ENCODE measurements at regions not wholly inside any gene's neighbourhood (a gene's known extent, or its start where the extent isn't known, plus 50 kb on each side); places are given as distances from the start of the nearest gene placed in this dataset.
"Not testable (repeated sequence)": the region's sequence is repeated elsewhere in the genome, so short reads cannot be mapped to it uniquely, and the experiment has no call there.

- no peak for DNase-seq
Measured at GRCh38 chr1:78715181-78715661, 65.6 kb downstream of the IFI44 start.

- no peak for DNase-seq
Measured at GRCh38 chr1:78716186-78716585, 66.6 kb downstream of the IFI44 start.

DNA sequence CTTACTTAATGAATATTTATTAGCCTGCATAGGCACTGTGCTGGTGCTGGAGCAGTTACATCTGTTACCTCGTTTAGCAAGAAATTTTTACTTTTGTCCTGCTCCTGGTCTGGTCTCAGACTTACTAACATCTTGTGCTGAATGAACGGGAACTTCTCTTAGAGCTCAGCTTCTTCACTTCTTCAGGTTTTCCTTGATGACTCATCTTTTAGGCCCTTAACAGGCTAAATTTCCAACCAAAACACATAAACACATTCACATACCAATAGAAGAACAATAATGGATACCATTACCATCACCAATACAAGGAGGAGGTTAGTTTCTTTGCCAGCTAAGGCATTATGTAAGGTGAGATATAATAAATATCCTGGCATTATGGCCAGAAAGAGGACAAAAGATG lies 68.9 kb downstream of the IFI44 start:
- DNase-seq = no peak

GRCh38 chr1:78721136-78721535 lies 71.5 kb downstream of the IFI44 start:
- DNase-seq = no peak

- DNase-seq = no peak
Measured at GRCh38 chr1:78722105-78722504, 72.5 kb downstream of the IFI44 start.

- no peak for DNase-seq
Measured at GRCh38 chr1:78722521-78722920, 72.9 kb downstream of the IFI44 start.

- no peak for DNase-seq
Measured at GRCh38 chr1:78722947-78723346, 73.3 kb downstream of the IFI44 start.

- no peak for DNase-seq
Measured at GRCh38 chr1:78726686-78727085, 77.1 kb downstream of the IFI44 start.

- DNase-seq = no peak
Measured at GRCh38 chr1:78728359-78728758, 78.7 kb downstream of the IFI44 start.

DNA sequence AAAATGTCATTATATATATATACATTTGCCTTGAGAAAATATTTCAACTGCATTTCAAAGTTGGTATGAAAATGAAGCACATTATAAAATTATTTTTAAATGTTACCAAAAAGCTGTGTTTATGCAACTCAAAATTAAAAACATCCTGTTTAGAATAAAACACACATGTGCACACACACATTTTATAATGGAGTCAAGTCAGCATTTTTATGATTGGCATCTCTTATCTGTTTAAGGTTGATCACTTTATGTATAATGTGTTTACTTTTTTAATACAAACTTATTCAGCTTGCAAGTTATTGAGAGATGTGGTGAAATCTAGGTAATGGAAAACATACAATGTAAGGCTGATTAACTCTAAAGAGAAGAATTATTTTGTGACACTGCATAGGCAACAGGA lies 80.4 kb downstream of the IFI44 start:
- DNase-seq = no peak

GRCh38 chr1:78731674-78732073 lies 82.0 kb downstream of the IFI44 start:
- no peak for DNase-seq

- DNase-seq = no peak
Measured at GRCh38 chr1:78737241-78737640, 87.6 kb downstream of the IFI44 start.

DNA sequence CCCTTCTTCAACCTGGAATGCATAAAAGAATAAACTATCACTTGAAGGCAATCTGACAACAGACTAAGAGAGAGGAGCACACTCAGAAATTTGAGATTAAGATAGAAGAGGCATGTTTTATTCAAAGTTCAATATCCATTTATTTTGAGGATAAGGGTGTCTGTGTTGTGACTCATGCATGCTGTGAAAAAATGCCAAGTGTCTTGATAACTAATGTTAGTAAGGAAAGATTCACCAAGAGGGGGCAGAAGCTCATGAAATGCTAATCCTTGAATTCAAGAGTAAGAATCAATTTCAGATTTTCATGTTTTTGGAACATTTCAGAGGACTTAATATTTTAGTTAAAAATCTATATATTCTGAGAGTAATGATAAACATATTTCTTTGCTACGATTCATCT lies 94.0 kb downstream of the IFI44 start:
- no peak for DNase-seq

GRCh38 chr1:78745111-78745510 lies 95.5 kb downstream of the IFI44 start:
- no peak for DNase-seq

DNA sequence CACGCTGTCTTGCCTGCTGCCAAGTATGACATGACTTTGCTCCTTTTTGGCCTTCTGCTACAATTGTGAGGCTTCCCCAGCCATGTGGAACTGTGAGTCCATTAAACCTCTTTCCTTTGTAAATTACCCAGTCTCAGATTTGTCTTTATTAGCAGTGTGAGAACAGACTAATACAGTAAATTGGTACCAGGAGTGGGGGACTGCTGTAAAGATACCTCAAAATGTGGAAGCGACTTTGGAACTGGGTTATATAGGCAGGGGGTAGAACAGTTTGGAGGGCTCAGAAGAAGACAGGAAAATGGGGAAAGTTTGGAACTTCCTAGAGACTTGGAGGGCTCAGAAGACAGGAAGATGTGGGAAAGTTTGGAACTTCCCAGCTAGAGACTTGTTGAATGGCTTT lies 104.0 kb downstream of the IFI44 start:
- DNase-seq = not testable (repeated sequence)

DNA sequence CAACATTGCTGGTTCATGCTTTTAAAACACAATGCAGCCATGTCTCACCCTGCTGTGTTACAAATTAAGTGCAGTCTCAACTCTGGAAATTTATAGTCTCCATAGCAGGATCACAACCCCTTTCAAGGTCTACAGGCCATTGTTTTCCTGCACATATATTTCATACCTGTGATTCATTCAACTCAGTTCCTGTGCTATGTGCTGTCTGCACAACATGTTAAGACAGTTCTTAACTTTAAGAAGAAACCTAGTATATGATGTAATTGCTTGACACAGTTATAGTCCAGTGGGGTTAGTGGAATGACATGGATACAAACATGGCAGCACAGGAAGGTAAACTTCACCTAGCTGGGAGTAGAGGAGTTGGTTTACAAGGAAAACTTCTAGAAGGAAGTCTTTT lies 106.4 kb downstream of the IFI44 start:
- no peak for DNase-seq

GRCh38 chr1:78758506-78758905 lies 108.9 kb downstream of the IFI44 start:
- DNase-seq = no peak

GRCh38 chr1:78759881-78760280 lies 110.2 kb downstream of the IFI44 start:
- no peak for DNase-seq

- no peak for DNase-seq
Measured at GRCh38 chr1:78760858-78761257, 111.2 kb downstream of the IFI44 start.

GRCh38 chr1:78762113-78762512 lies 112.5 kb downstream of the IFI44 start:
- DNase-seq = no peak

- DNase-seq = no peak
Measured at GRCh38 chr1:78765489-78765888, 115.9 kb downstream of the IFI44 start.

- DNase-seq = no peak
Measured at GRCh38 chr1:78779831-78780230, 130.2 kb downstream of the IFI44 start.

DNA sequence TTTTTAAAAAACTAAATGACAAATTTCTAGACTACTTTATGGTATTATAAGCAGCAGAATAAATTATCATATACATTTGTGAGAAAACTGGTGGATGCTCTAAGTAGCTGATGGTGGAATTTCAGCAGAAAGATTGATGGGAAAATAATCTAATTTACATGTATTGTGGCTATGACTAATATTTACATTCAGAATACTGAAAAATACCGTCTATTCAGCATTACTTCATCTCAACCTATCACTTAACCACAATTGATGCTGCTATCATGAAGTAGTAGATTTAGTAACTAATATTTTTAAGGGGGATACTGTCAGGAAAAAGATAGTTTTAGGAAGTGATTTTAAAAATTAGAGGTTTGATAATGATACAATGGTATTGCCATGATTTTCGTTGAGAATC lies 137.9 kb downstream of the IFI44 start:
- no peak for DNase-seq

DNA sequence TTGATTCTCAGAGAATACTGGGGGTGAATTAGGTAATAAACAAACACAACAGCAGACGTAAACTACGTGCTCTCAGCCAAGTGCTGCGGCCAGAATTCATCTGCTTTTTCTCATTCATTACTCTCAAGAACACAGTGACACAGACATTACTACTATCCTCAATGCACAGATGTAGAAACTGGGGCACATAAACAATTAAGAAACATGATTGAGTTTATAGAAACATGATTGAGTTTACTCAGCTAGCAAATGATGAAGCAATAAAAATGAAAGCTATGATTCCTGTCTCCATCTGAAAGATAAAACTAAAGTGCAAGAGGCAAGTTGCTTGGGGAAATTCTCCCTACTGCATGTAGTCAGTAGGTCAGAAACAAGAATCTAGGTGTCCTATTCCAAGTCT lies 140.5 kb downstream of the IFI44 start:
- no peak for DNase-seq

DNA sequence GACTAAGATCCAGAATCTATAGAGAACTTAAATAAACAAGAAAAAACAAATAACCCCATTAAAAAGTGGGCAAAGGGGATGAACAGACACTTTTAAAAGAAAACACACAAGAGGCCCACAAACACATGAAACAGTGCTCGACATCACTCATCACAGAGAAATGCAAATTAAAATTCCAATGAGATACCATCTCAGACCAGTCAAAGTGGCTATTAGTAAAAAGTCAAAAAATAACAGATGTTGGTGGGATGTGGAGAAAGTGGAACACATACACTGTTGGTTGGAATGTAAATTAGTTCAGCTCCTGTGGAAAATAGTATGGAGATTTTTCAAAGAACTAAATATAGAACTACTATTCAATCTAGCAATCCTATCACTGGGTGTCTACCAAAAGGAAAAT lies 143.1 kb downstream of the IFI44 start:
- no peak for DNase-seq

Measured in activated naive CD4-positive, alpha-beta T cell treated with anti-CD3 and anti-CD28 coated beads, Interleukin-2, amount 50 U/mL, for 16 hours (primary cell).